HL-60/S4 treated with phorbol 12-myristate 13-acetate at 8.2 ng/mL for 4 days and 3 days (cell line): ENCODE measurements at regions not wholly inside any gene's neighbourhood (a gene's known extent, or its start where the extent isn't known, plus 50 kb on each side); places are given as distances from the start of the nearest gene placed in this dataset.

ENCODE experiments used
- in situ Hi-C: fragments of 300-500 bp; cut with MboI; formaldehyde crosslinking; loops from 2 replicates; pipeline ENCODE4 v1.15.0; 2022; ENCODE audit warnings: low sequenced_read_pairs

DNA sequence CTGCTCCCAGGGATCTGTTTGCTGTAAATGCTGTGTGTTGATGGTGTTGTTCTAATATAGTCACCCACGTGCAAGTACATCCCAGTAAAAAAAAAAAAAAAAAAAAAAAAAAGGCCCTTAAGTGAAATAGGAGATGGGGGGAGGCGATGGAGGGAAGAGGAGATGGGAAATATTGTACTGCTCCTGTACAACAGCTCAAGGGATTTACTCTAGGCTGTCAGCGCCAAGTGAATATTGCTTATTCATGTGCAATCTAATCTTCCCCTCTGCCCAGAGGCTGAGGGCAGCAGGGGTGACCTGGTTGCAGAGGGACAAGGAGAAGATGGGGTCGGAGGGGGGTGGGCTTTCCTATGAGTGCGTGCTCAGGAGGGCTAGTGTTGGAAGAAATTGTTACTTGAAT, 206.2 kb upstream of the CADM1 start:
- in situ Hi-C loops: no loop called here

- in situ Hi-C loops: no loop called here
Observed at GRCh38 chr11:115709297-115709696, 205.1 kb upstream of the CADM1 start.

- in situ Hi-C loops: no loop called here
Observed at GRCh38 chr11:115707180-115707905, 203.1 kb upstream of the CADM1 start.

GRCh38 chr11:115706626-115707135, 202.5 kb upstream of the CADM1 start:
- in situ Hi-C loops: no loop called here

DNA sequence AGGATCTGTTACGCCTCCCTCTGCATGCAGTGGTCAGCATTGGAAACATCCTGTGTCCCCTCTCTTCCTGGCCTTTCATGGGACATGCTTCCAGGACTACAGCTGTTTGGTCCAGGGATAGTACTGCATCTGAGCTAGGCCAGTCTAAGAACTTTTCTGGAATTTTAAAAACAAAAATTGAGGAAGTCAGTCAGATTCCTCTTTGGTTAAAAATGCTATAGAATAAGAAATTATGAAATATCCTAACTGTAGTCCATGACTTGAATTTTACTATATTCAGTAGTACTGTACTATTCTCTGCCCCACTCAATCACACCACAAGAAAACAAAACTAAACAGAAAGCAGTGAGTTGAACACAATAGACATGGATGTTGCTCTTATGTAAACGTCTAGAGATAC, 201.0 kb upstream of the CADM1 start:
- in situ Hi-C loops: no loop called here

- in situ Hi-C loops: no loop called here
Observed at GRCh38 chr11:115700981-115701875, 197.0 kb upstream of the CADM1 start.

GRCh38 chr11:115700496-115700895, 196.3 kb upstream of the CADM1 start:
- in situ Hi-C loops: no loop called here

DNA sequence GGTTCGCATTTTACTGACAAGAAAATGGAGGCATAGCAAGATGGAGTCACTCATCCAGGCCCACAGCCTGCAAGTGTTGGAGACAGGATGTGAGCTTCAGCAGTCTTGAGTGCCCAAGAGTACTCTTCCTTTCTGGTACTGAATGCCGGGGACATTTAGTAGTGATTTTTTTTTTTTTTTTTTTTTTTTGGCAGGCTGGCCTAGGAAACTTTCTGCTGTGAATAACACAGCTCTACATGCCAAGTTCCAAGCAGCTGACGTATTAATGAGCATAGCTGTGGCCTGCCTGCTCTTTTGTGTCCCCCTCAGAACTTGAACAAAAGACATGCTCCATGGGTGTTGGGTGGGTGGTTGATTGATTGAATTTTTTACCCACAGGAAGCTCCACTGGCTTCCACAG, 195.5 kb upstream of the CADM1 start:
- in situ Hi-C loops: no loop called here

DNA sequence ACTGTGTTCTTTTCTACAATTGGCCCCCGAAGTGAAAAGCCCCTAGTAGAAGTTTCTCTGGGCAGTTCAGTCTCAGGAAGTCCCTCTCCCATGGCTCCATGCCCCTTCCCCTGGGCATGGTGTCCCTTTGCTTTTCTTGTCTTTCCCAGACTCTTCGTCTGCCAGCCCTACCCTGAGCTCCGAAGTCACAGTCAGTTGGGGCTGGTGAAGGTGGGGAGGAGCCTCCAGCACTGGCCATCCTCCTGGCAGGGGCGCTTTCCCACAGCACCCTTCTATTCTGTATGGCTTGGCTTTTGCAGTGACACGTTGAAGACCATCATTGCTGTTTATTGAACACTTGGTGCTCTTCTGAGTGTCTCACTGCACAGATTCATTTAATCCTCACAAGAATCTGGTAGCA, 195.1 kb upstream of the CADM1 start:
- in situ Hi-C loops: no loop called here

GRCh38 chr11:115698243-115698642, 194.0 kb upstream of the CADM1 start:
- in situ Hi-C loops: no loop called here

DNA sequence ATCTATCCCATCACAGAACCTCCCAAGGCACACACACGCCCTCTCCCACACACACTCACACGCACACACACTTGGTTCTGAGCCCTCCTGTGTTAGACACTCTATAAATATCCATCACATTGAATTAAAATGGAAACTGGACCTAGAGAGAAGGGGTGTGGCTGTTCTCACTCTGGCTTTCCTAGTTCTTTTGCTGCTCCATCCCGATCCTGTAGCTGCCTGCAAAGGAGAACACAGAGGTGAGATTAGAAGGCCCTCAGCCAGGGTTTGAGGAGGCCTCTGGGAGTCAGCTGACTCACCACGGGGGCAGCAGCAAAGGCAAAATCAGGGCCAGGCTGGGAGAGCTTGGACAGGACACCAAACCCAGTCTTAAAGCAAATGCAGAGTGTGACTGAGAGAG, 192.3 kb upstream of the CADM1 start:
- in situ Hi-C loops: no loop called here

DNA sequence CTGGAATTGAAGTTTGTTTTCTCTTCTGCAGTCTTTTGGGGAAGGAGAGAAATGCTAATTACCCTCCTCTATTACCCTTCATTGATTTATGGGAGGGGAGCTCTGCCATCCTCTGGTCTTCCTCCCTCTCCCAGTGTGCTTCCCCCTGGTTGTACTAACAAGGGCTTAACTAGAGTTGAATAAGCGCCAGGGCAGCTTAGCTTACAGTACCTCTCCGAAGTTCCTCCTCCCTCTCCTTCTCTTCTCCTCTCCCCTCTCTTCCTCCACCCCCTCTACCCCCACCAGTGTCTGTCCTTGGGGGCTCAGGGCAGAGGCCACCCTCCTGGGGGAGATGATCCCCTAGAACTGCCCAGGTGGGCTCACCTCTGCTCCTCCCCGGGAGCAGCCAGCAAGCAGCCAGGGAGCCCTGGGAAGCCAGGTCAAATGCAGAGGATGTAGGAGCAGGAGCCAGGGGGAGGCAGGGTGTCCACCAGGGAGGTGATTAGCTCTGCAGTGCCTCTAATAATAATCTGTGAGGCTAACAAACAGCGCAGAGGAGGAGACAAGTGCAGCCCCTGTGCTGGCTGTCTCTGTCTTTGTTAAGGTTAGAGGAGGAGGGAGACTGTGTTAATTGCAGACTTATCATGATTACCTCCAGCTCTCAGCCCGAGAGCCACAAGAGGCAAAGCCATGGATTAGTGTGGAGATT, 191.6 kb upstream of the CADM1 start:
- in situ Hi-C loops: no loop called here

DNA sequence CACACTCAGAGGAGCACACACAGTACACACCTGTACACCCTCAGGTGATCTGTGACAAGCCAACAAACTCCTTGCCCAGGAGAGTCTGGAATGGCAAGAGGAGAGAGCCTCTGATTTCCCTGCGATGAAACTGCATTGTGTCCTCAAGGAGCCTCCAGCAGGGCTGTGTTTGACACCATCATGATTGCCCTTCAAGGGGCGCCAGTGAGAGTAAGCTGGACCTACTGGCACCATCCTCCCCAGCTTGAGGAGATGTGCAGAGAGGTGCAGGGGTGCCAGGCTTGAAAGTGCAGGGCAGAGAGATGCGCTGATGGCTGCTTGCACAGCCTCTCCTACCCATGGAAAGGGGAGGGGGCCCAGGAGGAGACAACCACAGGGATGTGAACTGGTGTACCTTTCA, 188.8 kb upstream of the CADM1 start:
- in situ Hi-C loops: no loop called here

GRCh38 chr11:115691030-115691429, 186.8 kb upstream of the CADM1 start:
- in situ Hi-C loops: no loop called here

- in situ Hi-C loops: no loop called here
Observed at GRCh38 chr11:115687934-115688333, 183.7 kb upstream of the CADM1 start.

- in situ Hi-C loops: no loop called here
Observed at GRCh38 chr11:115684699-115685098, 180.5 kb upstream of the CADM1 start.

GRCh38 chr11:115684135-115684534, 179.9 kb upstream of the CADM1 start:
- in situ Hi-C loops: no loop called here

- in situ Hi-C loops: no loop called here
Observed at GRCh38 chr11:115682888-115683287, 178.7 kb upstream of the CADM1 start.

GRCh38 chr11:115682101-115682500, 177.9 kb upstream of the CADM1 start:
- in situ Hi-C loops: no loop called here

DNA sequence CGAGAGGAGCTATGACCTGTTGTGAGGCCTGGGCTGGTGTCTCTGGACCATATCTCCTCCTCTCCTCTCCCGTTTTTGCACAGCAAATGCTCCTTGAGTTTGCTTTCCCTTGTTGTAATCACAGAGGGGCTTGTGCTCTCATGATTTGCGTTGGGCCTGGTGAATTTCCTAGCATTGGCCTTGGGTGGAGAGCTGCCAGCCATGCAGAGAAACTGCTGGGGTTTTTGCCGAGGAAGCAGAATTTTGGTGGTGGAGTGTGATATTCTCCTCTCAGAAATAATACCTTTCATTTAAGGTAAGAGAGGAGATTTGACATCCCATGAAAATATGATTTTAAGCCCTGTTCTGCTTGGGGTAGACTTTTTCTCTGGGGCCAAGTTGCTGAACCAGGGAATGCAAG, 175.7 kb upstream of the CADM1 start:
- in situ Hi-C loops: no loop called here

GRCh38 chr11:115678942-115679341, 174.7 kb upstream of the CADM1 start:
- in situ Hi-C loops: no loop called here
